Skeletal muscle satellite cell (primary cell): ENCODE measurements at regions not wholly inside any gene's neighbourhood (a gene's known extent, or its start where the extent isn't known, plus 50 kb on each side); places are given as distances from the start of the nearest gene placed in this dataset.

Experiments used
- H3K27me3 ChIP-seq: 2 replicates; pipeline ENCODE4 v1.7.0; 2013; ENCODE audit warnings: low read length; ENCODE audit not compliant: control insufficient read depth, insufficient read depth
- H3K36me3 ChIP-seq: 2 replicates; pipeline ENCODE4 v1.7.0; 2013; ENCODE audit warnings: mild to moderate bottlenecking, control low read depth, low read length; ENCODE audit not compliant: insufficient read depth
- H3K4me1 ChIP-seq: 2 replicates; pipeline ENCODE4 v1.7.0; 2013; ENCODE audit warnings: low read length; ENCODE audit not compliant: control insufficient read depth, insufficient read depth
- H3K4me2 ChIP-seq: 2 replicates; pipeline ENCODE4 v1.7.0; 2013; ENCODE audit warnings: mild to moderate bottlenecking, low read length
- H3K4me3 ChIP-seq: 2 replicates; pipeline ENCODE4 v1.7.0; 2013; ENCODE audit warnings: low read length
- H3K9ac ChIP-seq: 2 replicates; pipeline ENCODE4 v1.7.0; 2013; ENCODE audit warnings: mild to moderate bottlenecking, low read depth, low read length, moderate library complexity
- H3K9me3 ChIP-seq: replicated peaks from 2 replicates; pipeline ENCODE4 v1.7.0; 2013; ENCODE audit warnings: mild to moderate bottlenecking, control low read depth, low read length

DNA sequence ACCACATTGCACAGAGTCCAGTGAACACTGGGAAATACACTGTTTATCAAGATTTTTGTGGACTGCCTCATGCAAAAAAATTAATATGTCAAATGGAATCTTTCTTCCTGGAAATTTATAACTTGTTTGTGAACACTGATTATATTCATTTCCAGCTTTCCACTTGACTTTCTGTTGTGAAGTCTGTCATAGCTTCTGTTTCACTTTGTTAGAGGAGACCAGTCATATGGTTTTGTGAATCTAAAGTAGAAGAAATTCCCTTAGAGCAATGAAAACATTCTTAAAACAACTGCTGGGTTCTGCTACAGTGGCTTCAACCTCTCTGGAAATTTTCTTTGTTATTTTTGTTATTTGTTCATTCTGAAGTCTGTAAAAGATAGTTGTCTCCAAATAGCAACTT lies 349.5 kb upstream of the NFE2L3 start:
- Histone ChIP-seq H3K4me1 (no peaks in the 10 kb centered on the region), H3K27me3 (peaks cover 5% of the 10 kb centered on the region), H3K4me2 (no peak overlapping the region), H3K4me3 (no peak overlapping the region), H3K9me3 (no peaks in the 10 kb centered on the region), H3K36me3 (no peaks in the 10 kb centered on the region), H3K9ac (no peak overlapping the region)

DNA sequence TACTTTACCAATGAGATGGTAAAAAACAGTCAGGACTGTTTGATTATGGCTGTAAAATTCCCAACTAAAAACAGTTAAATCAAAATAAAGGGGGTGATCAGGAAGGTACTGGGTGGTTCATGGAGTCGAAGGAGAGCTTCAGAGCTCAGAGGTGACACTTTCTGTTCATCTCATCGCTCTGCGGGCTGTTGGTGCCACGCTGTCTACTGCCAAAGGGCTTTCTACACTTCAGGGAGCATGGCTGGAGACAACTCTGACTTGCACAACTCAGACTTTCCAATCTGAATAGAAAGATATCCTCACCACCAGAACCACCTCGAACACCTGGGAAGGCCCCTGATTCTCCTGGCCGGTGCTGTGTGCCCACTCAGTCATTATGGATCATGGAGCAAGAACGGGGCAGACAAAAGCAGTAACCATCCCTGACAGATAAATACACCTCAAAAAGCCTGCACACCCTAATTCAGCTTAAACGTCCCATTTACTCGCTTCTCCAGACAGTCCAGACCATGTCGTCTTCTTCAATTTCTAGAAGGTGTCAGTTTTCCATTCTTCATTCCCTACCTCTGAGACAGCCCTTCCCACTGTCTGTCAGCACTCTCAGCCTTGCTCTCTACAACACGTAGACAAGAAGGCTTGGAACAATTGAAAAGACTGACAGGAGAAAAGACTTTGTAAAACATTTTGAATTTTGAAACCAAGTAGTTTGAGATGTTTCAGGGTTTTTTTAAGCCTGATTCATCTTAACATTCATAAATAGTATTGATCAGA lies 348.7 kb upstream of the NFE2L3 start:
- Histone ChIP-seq H3K4me1 (no peaks in the 10 kb centered on the region), H3K36me3 (no peaks in the 10 kb centered on the region), H3K9me3 (no peaks in the 10 kb centered on the region), H3K4me2 (no peak overlapping the region), H3K4me3 (no peak overlapping the region), H3K27me3 (peaks cover 5% of the 10 kb centered on the region), H3K9ac (no peak overlapping the region)

DNA sequence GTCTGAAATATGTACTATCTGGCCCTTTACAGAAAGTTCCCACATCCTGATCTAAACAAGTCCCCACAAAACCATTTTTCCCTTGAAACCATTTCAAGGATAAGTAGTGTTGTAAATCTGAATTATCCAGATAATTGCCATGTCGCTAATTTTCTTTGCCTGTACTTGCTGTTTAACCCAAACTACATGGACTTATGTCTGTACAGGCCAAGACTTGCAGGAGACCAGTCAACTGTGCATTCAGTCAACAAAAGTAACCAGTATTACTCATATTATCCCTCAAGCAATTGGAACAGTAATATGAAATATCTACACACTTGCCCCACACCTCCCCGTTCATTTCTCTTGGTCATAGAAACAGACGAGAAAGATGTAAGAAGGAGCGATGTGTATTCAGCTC lies 347.8 kb upstream of the NFE2L3 start:
- Histone ChIP-seq H3K9ac (no peak overlapping the region), H3K36me3 (no peaks in the 10 kb centered on the region), H3K4me2 (no peak overlapping the region), H3K4me1 (no peaks in the 10 kb centered on the region), H3K4me3 (no peak overlapping the region), H3K9me3 (no peaks in the 10 kb centered on the region), H3K27me3 (peaks cover 5% of the 10 kb centered on the region)

DNA sequence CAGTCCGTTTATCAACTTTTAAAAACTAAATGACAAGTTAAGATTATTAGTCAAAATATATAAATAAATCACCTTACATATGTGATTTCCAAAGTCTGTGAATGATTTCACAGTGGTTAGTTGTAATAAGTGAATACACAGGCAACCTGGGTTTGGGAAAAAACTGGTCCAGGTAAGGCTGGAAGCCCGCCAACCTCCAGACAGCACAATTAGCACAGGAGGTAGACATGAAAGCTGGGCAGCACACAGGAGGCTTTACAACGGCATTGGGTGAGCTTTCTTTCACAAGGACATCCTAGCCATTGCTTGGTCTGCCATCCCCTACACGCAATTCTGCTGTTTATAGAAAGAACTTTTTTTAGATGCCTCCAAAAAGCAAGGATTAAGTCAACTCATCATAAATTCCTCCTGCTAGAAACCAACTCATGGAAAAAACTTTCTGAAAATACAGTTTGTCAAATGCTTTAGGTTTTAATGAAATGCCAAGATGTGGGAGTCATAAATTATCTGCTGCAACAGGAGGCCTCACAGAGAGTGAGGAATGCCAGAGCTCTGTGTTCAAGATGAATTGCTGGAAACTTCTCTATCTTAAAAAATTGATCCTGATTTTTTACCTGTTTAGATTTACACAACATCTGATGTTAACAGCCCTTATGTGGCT lies 346.8 kb upstream of the NFE2L3 start:
- Histone ChIP-seq H3K4me3 (no peak overlapping the region), H3K9ac (no peak overlapping the region), H3K4me1 (no peaks in the 10 kb centered on the region), H3K4me2 (no peak overlapping the region), H3K27me3 (peaks cover 5% of the 10 kb centered on the region), H3K9me3 (no peaks in the 10 kb centered on the region), H3K36me3 (no peaks in the 10 kb centered on the region)

DNA sequence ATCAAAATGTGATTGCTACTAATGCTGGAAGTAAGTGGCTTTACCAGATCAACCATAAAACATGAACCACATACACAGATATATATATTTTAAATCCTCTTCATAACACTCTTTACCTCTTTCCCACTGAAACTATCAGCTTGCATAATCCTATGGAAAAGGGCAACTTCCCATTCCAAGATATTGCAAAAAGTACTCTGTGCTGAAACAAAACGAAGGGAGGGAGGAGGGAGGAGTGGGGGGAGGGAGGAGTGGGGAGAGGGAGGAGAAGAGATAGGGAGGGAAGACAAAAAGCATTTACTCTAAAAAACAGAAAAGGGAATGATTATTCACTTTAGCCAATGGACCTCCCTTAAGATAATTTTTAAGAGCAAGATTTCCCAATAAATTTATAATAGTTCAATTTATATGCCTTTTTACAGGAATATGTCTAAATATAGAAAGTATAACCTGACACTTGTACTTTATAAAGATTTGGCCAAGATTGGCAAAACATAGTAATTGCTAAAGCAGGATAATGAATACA lies 344.8 kb upstream of the NFE2L3 start:
- no peak overlapping the region for H3K4me2 ChIP-seq
- H3K36me3 ChIP-seq, result no peaks in the 10 kb centered on the region
- peaks cover 5% of the 10 kb centered on the region for H3K27me3 ChIP-seq
- H3K9me3 ChIP-seq, result no peaks in the 10 kb centered on the region
- H3K4me3 ChIP-seq, result no peak overlapping the region
- H3K4me1 ChIP-seq, result no peaks in the 10 kb centered on the region
- no peak overlapping the region for H3K9ac ChIP-seq

DNA sequence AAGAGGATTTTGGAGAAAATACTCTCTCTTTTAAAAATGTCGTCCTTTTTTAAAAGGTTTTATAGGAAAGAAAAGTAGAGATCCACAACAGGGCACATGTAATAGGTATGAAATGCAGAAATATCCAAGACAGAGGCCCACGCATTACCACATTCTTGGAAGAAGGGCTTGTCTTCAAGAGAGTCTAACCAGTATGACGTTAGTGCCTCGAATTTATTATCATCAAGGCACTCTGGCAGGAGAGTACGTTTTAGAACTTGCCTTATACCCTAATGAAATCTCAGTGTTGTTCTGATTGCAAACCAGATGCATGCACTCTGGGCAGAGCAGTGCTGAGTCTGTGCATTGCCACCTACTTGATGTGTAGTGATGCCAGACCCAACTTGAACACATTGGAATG lies 342.6 kb upstream of the NFE2L3 start:
- Histone ChIP-seq H3K9ac (no peak overlapping the region), H3K4me2 (no peak overlapping the region), H3K36me3 (no peaks in the 10 kb centered on the region), H3K4me3 (no peak overlapping the region), H3K4me1 (no peaks in the 10 kb centered on the region), H3K27me3 (peaks cover 2% of the 10 kb centered on the region), H3K9me3 (no peaks in the 10 kb centered on the region)

DNA sequence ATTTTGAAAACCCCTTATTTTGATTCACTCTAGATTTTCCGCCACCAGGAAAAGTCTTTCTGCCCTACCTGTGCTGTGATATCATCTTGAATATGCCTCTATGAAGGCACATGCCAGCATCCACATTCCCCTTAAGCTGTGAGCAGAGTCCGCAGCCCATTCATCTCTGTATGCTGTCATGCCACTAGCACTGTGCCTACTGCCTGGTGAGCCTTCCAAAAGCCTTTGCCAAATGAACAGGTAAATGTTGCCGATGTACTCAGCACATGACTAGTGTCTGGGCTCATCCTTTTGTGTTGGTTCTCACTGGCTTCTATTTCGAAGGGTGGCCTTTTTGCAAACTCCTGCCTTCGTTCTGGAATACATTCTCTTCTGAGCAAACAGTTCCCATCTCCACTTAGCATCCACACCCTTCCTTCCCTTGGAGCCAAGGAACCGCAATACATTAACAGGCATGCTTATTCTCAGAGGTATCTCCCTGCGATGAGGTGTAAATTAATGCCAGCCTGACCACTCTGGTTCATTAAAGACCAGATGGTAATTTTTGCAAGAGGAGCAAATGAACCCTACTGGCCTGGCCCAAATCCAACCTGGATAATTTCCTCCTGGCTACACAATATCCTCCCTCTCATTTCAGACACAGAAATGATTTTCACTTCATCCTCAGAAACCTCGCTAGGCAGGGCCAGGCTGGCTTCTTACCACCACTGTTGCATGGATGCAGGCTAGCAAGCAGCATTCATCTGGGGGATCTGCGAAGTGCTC lies 339.7 kb upstream of the NFE2L3 start:
- Histone ChIP-seq H3K4me2 (no peak overlapping the region), H3K4me3 (no peak overlapping the region), H3K9me3 (no peaks in the 10 kb centered on the region), H3K4me1 (no peaks in the 10 kb centered on the region), H3K36me3 (no peaks in the 10 kb centered on the region), H3K27me3 (no peaks in the 10 kb centered on the region), H3K9ac (no peak overlapping the region)

DNA sequence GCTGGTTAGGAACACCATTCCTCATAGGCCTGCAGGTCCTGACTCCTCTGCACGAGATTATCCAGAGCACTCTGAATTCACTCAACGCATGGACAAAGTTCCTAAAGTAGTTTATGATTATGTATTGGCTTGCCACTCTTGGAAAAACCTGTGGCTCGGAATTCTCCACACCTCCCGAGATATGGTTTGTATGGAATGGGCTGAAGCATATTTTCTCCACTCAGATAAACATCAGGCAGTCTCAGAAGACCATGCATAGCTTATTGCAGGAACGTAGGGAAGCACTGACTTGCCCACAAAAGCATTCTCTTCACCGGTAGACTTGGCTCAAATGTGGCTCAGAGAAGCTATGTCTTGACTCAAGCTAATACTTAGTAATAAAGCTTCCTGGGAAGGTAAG lies 338.6 kb upstream of the NFE2L3 start:
- H3K9me3 ChIP-seq, result no peaks in the 10 kb centered on the region
- no peak overlapping the region for H3K4me3 ChIP-seq
- H3K4me2 ChIP-seq, result no peak overlapping the region
- no peak overlapping the region for H3K9ac ChIP-seq
- no peaks in the 10 kb centered on the region for H3K4me1 ChIP-seq
- no peaks in the 10 kb centered on the region for H3K27me3 ChIP-seq
- no peaks in the 10 kb centered on the region for H3K36me3 ChIP-seq

DNA sequence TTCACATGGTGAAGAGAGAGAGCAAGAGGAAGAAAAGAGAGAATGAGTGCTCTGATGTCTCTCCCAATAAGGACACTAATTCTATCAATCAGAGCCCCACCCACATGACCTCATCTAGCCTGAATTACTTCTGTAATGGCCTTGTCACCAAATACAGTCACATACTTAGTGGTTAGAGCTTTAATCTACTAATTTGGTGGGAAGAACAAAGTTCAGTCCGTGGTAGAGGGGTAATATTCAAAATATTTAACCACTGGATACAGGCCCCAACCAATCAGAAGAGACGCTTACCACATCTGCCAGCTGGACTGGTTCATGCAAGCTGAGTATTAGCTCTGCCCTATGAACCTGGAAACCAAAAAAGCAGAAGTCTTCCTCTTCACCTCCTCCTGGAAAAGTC lies 336.3 kb upstream of the NFE2L3 start:
- H3K4me1 ChIP-seq, result no peaks in the 10 kb centered on the region
- no peaks in the 10 kb centered on the region for H3K9me3 ChIP-seq
- no peaks in the 10 kb centered on the region for H3K27me3 ChIP-seq
- H3K4me2 ChIP-seq, result no peak overlapping the region
- H3K36me3 ChIP-seq, result no peaks in the 10 kb centered on the region
- no peak overlapping the region for H3K9ac ChIP-seq
- no peak overlapping the region for H3K4me3 ChIP-seq

DNA sequence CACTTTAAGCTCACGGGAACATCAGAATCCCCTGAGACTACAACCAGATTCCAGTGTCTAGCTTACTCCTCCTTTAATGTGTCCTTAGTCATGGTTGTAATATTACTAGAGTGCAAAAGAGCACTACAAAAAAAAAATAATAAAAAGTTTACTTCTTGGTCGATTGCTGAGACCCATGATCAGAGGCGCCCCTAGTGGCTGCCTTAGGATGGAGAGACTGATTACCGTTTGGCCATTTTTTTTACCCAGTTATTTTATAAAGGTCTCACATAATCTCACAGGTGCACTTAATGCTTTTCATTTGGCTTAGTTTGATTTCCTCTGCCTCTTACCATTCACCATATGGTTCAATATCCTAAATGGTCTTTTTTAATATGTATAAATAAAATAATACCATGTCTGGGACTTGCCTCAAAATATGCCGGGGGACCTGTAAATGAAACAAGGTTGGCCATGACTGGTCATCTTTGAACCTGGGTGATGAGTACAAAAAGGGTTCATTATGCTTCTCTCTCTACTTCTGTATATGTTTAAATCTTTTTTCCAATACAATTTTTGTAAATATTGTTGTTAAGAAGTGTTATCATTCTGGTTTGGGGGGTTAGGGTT lies 331.5 kb upstream of the NFE2L3 start:
- Histone ChIP-seq H3K9me3 (no peaks in the 10 kb centered on the region), H3K36me3 (no peaks in the 10 kb centered on the region), H3K4me1 (no peaks in the 10 kb centered on the region), H3K27me3 (peaks cover 8% of the 10 kb centered on the region), H3K4me2 (no peak overlapping the region), H3K4me3 (no peak overlapping the region), H3K9ac (no peak overlapping the region)

DNA sequence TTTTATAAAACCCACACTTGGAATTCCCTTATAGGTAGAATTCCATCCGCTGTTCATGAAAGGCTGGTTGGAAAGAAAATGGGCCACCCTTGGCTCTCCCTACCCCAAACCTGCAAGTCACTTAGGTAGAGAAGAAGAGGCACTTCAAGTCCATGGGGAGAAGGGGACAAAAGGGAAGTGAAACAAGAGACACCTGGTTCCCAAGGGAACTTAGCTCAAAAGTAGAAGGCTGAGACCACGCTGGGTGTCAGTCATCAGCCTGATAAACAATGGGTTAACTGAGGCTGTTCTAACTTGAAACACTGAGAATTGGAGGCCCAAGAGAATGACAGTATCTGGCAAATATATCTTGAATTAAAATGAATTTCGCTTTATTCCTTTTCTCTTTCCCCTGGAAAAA lies 330.8 kb upstream of the NFE2L3 start:
- H3K4me1 ChIP-seq, result no peaks in the 10 kb centered on the region
- no peaks in the 10 kb centered on the region for H3K9me3 ChIP-seq
- no peak overlapping the region for H3K9ac ChIP-seq
- no peak overlapping the region for H3K4me2 ChIP-seq
- no peaks in the 10 kb centered on the region for H3K36me3 ChIP-seq
- peaks cover 8% of the 10 kb centered on the region for H3K27me3 ChIP-seq
- no peak overlapping the region for H3K4me3 ChIP-seq
